Stomach (tissue), 8 donors: ENCODE measurements at regions not wholly inside any gene's neighbourhood (a gene's known extent, or its start where the extent isn't known, plus 50 kb on each side); places are given as distances from the start of the nearest gene placed in this dataset.

Experiments used
- DNase-seq, 2 donors: peaks; one replicate each; pipeline versions ENCODE4 v3.0.0 to v3.0.0-alpha.2; 2013 to 2019
- H3K27ac ChIP-seq, 5 donors: fragments of 200-600 bp in 4 of 5; sonication (generic) in 4 of 5; one replicate each; pipeline ENCODE4 v1.5.1; 2013 to 2019; ENCODE audit warnings: mild to moderate bottlenecking in 1 of 5, moderate library complexity in 1 of 5
- H3K27me3 ChIP-seq, 3 donors: fragments of 200-600 bp; sonication (generic); one replicate each; pipeline ENCODE4 v1.5.1; 2017 to 2019; ENCODE audit warnings: mixed run types in 1 of 3
- H3K36me3 ChIP-seq, 4 donors: fragments of 200-600 bp; sonication (generic); 1 replicate in 3 of 4; 2 replicates in 1 of 4; pipeline ENCODE4 v1.5.1; 2016 to 2019
- H3K4me1 ChIP-seq, 4 donors: fragments of 200-600 bp; sonication (generic); one replicate each; pipeline ENCODE4 v1.5.1; 2016 to 2019
- H3K4me3 ChIP-seq, 4 donors: fragments of 200-600 bp; sonication (generic) in 3 of 4; one replicate each; pipeline ENCODE4 v1.5.1; 2016 to 2019; ENCODE audit warnings: mild to moderate bottlenecking in 1 of 4
- H3K9me3 ChIP-seq, 4 donors: fragments of 200-600 bp; sonication (generic); one replicate each; pipeline ENCODE4 v1.5.1; 2016 to 2019
- EP300 ChIP-seq: sonication (generic); formaldehyde crosslinking; IDR thresholded peaks from one replicate; pipeline ENCODE4 v1.6.1; 2017; ENCODE audit warnings: antibody characterized with exemption
- POLR2A ChIP-seq, 4 donors: fragments of 450-650 bp; IDR thresholded peaks; one replicate each; pipeline ENCODE4 v1.6.1; 2016; ENCODE audit warnings: antibody characterized with exemption in 4 of 4, control low read depth in 2 of 4, mild to moderate bottlenecking in 1 of 4, moderate library complexity in 1 of 4
- POLR2AphosphoS5 ChIP-seq, 3 donors: sonication (generic); formaldehyde crosslinking; IDR thresholded peaks; one replicate each; pipeline ENCODE4 v1.6.1; 2016; ENCODE audit warnings: antibody characterized with exemption in 3 of 3
- WGBS, 5 donors: extraction: QIAGEN DNeasy Blood & Tissue Kit in 3 of 5; methylation state at CpG; one replicate each; pipeline versions ENCODE4 v1.1.5 to v1.1.7; 2013 to 2018; 5-methylcytosine and 5-hydroxymethylcytosine counted together
- intact Hi-C: fragments of 100-400 bp; cut with DNase I; formaldehyde crosslinking; loops from one replicate; pipeline ENCODE4 v1.15.1; 2023; ENCODE audit warnings: low total_unique reads
- TF ChIP-seq, protein P1 (sequence below), 7 experiments: fragments of 450-650 bp in 4 of 7; fragments of 200-600 bp in 3 of 7; sonication (generic) in 3 of 7; IDR thresholded peaks; one replicate each; pipeline ENCODE4 v1.5.1; 2016 to 2019; ENCODE audit warnings: antibody characterized with exemption in 7 of 7, control low read depth in 2 of 7, mild to moderate bottlenecking in 1 of 7
- donor health status: healthy with polysubstance abuse.
- donor health status: Bipolar disorder and iron deficiency.
- donor health status: healthy.

GRCh38 chr13:73939071-73939380 lies 195.2 kb downstream of the KLF12 start:
- Histone ChIP-seq H3K27me3 (no peaks in the 10 kb centered on the region), H3K4me3 (no peak overlapping the region), H3K27ac (no peak overlapping the region), H3K36me3 (no peaks in the 10 kb centered on the region), H3K9me3 (no peaks in the 10 kb centered on the region), H3K4me1 (peaks cover 0 to 10% (median 0%) of the 10 kb centered on the region in 4 donors)
- no peak for DNase-seq
- TF ChIP-seq, protein P1, sequence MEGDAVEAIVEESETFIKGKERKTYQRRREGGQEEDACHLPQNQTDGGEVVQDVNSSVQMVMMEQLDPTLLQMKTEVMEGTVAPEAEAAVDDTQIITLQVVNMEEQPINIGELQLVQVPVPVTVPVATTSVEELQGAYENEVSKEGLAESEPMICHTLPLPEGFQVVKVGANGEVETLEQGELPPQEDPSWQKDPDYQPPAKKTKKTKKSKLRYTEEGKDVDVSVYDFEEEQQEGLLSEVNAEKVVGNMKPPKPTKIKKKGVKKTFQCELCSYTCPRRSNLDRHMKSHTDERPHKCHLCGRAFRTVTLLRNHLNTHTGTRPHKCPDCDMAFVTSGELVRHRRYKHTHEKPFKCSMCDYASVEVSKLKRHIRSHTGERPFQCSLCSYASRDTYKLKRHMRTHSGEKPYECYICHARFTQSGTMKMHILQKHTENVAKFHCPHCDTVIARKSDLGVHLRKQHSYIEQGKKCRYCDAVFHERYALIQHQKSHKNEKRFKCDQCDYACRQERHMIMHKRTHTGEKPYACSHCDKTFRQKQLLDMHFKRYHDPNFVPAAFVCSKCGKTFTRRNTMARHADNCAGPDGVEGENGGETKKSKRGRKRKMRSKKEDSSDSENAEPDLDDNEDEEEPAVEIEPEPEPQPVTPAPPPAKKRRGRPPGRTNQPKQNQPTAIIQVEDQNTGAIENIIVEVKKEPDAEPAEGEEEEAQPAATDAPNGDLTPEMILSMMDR (IDR thresholded peaks at IDR 0.05), result no peak
- TF ChIP-seq POLR2A (IDR thresholded peaks at IDR 0.05) (no peak), EP300 (no peak), POLR2AphosphoS5 (IDR thresholded peaks at IDR 0.05) (no peak)
- intact Hi-C loops, result no loop called here
- 91 to 100% (median 97%) methylated on average over 3 of the region's 3 CpGs for WGBS, 5 donors

DNA sequence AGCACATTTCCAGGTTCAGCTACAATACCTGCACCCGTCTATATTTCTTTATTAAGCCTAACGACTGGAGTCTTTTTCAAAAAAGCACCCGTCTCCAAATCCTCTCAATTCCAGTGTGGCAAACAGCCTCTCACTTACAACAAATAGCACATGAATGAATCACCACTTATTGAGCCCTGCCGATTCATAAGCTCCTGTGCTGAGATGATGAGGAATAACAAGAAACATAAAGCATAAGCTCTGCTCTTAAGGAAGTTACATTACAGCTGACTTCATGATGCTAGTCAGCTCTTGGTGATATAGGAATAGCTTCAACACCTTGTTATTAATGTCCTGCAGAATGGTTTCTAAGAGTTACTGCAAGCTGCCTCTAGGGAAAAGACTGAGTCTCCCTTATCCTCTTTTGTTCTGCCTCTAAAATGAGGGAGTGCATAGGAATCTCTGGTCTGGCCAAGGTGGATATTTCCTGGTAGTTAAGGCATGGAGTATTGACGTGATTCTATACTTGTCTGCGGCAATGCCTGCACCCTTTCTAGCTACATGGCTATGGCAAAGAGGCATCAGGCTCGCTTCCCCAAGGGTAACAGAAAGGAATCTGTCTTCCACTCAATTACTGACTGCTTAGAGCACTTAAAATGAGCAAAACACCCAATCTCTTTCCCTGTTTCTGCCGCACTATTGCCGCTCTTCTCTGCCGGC lies 195.7 kb downstream of the KLF12 start:
- Histone ChIP-seq H3K4me1 (peaks cover 0 to 5% (median 0%) of the 10 kb centered on the region in 4 donors), H3K27ac (no peak overlapping the region), H3K4me3 (no peak overlapping the region), H3K27me3 (no peaks in the 10 kb centered on the region), H3K36me3 (no peaks in the 10 kb centered on the region), H3K9me3 (no peaks in the 10 kb centered on the region)
- TF ChIP-seq, protein P1 (IDR thresholded peaks at IDR 0.05), result no peak
- no peak for TF ChIP-seq EP300
- TF ChIP-seq POLR2AphosphoS5 (IDR thresholded peaks at IDR 0.05), result no peak
- no peak for TF ChIP-seq POLR2A (IDR thresholded peaks at IDR 0.05)
- no peak for DNase-seq
- intact Hi-C loops, result no loop called here
- 72 to 91% (median 88%) methylated on average over 10 of the region's 10 CpGs for WGBS, 5 donors

GRCh38 chr13:73937441-73937840 lies 196.8 kb downstream of the KLF12 start:
- no peak for DNase-seq
- H3K27me3 ChIP-seq, result no peaks in the 10 kb centered on the region
- no peaks in the 10 kb centered on the region for H3K36me3 ChIP-seq
- no peak overlapping the region for H3K27ac ChIP-seq
- H3K9me3 ChIP-seq, result no peaks in the 10 kb centered on the region
- WGBS, 5 donors, result 93 to 100% (median 96%) methylated on average over 1 of the region's 1 CpG
- TF ChIP-seq, protein P1 (IDR thresholded peaks at IDR 0.05), result no peak
- TF ChIP-seq EP300 (no peak), POLR2A (IDR thresholded peaks at IDR 0.05) (no peak), POLR2AphosphoS5 (IDR thresholded peaks at IDR 0.05) (no peak)
- intact Hi-C loops, result no loop called here
- no peak overlapping the region for H3K4me3 ChIP-seq
- H3K4me1 ChIP-seq, result peaks cover 0 to 4% (median 0%) of the 10 kb centered on the region in 4 donors

- TF ChIP-seq, protein P1 (IDR thresholded peaks at IDR 0.05), result no peak
- TF ChIP-seq POLR2AphosphoS5 (IDR thresholded peaks at IDR 0.05), result no peak
- no peak for TF ChIP-seq EP300
- TF ChIP-seq POLR2A (IDR thresholded peaks at IDR 0.05), result no peak
- H3K4me3 ChIP-seq, result no peak overlapping the region
- H3K36me3 ChIP-seq, result no peaks in the 10 kb centered on the region
- peaks cover 0 to 4% (median 0%) of the 10 kb centered on the region in 4 donors for H3K4me1 ChIP-seq
- no peaks in the 10 kb centered on the region for H3K9me3 ChIP-seq
- 76 to 92% (median 91%) methylated on average over 3 of the region's 3 CpGs for WGBS, 5 donors
- H3K27ac ChIP-seq, result no peak overlapping the region
- intact Hi-C loops, result no loop called here
- H3K27me3 ChIP-seq, result no peaks in the 10 kb centered on the region
- no peak for DNase-seq
Measured at GRCh38 chr13:73935991-73936390, 198.2 kb downstream of the KLF12 start.
